Right renal cortex interstitium (tissue), 3 donors: ENCODE measurements at regions not wholly inside any gene's neighbourhood (a gene's known extent, or its start where the extent isn't known, plus 50 kb on each side); places are given as distances from the start of the nearest gene placed in this dataset.

Source experiments
- DNase-seq, 3 donors: peaks; one replicate each; pipeline ENCODE4 v3.0.0-alpha.2; 2013; ENCODE audit warnings: low read depth in 3 of 3, low spot score in 2 of 3

GRCh38 chr3:152095472-152095871 lies 173.3 kb upstream of the MBNL1 start:
- no peak for DNase-seq

DNA sequence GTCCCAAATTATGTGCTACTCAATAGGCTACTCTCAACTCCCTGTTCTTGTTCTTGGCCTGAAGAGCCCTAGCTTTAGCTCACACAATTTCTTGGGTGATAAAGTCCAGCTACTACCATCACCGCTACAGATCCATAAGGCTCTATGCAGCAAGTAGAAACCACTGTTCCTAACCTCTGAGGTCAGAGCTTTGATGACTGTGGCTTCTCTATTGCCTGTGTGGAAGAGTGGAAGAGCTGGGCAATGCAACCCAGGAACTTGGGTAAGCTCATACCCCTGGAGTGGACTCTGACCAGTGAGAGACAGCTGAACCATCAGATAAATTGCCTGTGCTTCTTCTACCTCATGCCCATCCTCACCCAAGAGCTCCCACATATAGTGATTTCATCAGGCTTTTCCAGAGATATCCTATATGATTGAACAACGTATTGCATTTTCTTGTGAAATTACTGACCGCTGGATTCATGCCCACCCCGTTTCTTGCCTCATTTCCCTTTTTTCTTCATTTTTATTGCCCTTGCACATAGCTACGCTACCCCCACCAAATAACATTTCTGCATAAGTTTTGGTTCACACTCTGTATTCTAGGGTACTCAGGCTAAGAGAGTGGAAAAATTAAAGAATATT lies 172.3 kb upstream of the MBNL1 start:
- DNase-seq = no peak

DNA sequence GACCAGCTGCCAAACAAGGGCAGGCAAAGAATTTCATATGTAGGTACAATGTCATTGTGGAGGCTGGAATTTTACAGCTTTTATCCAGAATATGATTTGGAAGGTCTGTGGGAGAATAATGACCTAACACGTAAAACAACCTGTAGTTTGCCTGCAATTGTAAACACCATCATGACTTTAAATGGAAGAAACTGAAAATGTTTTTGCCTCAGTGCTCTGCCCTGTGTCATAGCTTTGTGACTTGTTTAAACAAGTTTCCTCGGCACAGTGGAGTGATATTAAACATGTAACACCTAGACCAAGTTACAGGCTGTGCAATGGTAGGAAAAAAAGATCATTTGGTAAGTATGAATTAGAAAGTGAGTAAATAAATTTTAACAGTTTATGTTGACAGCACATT lies 171.6 kb upstream of the MBNL1 start:
- no peak for DNase-seq

DNA sequence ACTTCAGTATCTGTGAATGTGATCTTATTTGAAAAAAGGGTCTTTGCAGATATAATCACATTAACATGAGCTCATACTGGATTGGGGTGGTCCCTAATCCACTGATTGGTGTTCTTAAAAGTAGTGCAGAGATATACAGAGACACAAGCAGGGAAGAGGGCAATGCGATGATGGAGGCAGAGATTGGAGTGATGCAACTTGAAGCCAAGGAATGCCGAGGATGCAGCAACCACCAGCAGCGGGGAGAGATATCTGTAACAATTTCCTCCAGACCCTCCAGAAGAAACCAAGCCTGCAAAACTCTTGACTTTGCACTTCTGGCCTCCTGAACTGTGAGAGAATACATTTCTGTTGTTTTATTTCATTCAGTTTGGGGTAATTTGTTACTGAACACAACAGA lies 171.0 kb upstream of the MBNL1 start:
- DNase-seq = no peak

DNA sequence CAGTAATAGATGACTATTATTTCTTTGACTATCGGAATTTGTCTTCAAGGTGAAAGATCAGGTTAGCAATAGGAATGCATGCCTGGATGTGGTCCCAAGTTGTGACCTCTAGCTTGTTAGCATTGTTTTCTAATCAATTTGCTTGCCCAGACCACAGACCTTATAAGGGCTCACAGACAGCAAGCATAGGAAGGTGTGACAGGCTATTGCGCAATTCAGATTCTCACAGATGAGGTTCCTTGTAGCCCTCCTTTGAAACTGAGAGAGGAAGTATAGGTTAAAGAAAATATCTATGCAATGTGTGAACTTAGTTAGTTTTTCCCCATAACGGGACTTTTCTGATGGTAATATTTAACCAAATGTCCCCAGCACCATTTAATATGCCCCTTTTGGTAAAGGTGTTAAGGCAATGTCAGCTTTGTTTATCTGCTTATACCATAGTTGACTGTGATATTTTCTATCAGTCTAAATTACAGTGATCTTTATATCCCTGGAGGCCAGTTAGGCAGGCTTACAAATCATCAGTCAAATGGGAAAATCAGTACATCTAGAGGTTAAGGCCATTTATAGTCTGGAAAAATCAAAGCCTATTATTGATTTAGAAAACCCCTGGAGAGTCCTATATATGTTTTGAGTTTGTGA lies 168.1 kb upstream of the MBNL1 start:
- no peak for DNase-seq

GRCh38 chr3:152102410-152102809 lies 166.3 kb upstream of the MBNL1 start:
- no peak for DNase-seq

DNA sequence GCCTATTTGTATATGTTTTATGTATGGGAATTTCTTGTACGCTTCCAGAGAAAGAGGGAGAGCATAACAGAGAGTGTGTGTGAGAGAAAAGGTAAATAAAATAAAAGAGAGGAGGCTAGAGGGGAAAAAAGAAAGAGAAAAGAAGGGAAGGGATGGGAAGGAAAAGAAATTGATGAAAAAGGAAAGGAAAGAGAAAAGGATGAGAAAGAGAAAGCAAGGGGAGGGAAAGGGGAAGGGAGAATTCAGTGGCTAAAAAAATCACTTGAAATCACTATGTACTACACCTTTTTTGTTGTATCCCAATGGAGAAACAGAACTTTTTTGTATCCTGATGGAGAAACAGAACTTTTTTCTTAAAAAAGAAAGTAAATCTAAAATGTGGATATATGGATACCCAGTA lies 165.5 kb upstream of the MBNL1 start:
- DNase-seq = no peak

- no peak for DNase-seq
Measured at GRCh38 chr3:152104847-152105415, 163.8 kb upstream of the MBNL1 start.

DNA sequence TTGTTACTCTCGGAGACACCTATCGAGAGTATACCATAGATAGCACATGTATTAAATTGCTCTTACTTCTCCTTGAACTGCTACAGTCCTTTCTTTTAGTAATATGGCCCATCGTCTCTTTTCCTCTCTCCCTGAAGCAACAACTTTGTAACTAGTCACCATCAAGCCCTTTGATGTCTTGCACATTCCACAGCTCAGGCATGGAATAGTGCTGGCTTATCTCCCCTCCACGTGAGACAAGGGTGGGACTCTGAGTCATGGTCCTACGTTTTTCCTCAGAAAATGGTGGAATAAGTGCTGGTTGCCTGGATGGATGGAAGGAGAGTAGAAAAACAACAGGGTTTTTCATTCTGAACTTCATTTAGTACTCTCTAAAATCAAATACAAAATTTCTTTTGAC lies 163.3 kb upstream of the MBNL1 start:
- DNase-seq = no peak

GRCh38 chr3:152109038-152109437 lies 159.7 kb upstream of the MBNL1 start:
- no peak for DNase-seq

GRCh38 chr3:152113413-152113812 lies 155.3 kb upstream of the MBNL1 start:
- no peak for DNase-seq

- no peak for DNase-seq
Measured at GRCh38 chr3:152113992-152114651, 154.6 kb upstream of the MBNL1 start.

GRCh38 chr3:152120601-152121269 lies 148.0 kb upstream of the MBNL1 start:
- no peak for DNase-seq

- DNase-seq = no peak
Measured at GRCh38 chr3:152121270-152121636, 147.5 kb upstream of the MBNL1 start.

DNA sequence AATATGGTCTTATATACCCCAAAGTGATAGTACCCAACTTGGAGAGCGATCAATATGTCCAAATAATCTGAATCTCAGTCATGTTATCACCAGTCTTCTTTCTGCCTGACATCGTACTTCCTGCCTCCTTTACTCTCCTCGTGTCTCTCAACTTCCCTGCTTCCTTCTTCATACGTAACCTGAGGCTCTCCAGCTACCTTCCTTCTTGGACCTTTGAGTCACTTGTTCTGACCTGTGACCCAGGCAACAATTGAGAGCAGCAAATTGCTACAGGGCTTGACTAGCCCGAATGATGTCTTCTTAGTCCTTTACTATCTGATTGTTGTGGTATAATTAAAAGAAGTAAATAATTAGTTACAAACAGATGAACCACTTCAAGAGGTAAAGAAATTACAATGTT lies 145.9 kb upstream of the MBNL1 start:
- no peak for DNase-seq

- DNase-seq = no peak
Measured at GRCh38 chr3:152123457-152123856, 145.3 kb upstream of the MBNL1 start.

GRCh38 chr3:152126260-152126659 lies 142.5 kb upstream of the MBNL1 start:
- no peak for DNase-seq

DNA sequence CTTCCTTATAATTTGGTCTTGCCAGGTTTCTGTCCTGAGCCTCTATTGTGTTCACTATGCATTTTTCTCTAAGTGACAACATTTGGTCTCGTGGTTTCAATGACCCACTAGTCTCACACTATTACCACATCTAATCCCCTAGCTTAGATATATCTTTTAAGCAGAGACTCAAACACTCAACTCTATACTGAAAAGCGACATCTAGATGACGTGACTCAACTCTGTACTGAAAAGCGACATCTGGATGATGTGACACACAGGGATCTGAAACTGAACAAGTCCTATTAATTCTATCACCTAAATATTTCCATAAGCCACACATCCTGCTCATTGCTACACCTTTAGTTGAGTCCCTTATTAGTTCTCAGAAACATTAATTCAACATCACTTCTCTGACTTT lies 141.7 kb upstream of the MBNL1 start:
- DNase-seq = no peak

GRCh38 chr3:152128356-152128755 lies 140.4 kb upstream of the MBNL1 start:
- no peak for DNase-seq

- no peak for DNase-seq
Measured at GRCh38 chr3:152139651-152140050, 129.1 kb upstream of the MBNL1 start.

DNA sequence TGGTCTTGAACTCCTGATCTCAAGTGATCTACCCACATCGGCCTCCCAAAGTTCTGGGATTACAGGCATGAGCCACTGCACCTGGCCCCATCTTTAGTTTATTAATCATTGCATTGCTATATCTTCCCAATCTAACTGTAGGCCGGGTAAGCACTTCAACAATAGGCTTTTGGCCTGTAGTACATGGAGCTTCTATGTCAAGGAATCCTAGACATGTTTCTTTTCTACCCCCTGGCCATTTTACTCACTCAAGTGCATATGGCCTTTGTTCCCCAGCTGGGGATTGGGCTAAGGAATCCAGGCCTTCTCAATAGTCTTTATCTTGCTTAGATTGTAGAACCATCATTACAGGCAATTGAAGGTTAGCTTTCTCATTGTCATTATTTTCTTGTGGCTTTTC lies 122.3 kb upstream of the MBNL1 start:
- no peak for DNase-seq

DNA sequence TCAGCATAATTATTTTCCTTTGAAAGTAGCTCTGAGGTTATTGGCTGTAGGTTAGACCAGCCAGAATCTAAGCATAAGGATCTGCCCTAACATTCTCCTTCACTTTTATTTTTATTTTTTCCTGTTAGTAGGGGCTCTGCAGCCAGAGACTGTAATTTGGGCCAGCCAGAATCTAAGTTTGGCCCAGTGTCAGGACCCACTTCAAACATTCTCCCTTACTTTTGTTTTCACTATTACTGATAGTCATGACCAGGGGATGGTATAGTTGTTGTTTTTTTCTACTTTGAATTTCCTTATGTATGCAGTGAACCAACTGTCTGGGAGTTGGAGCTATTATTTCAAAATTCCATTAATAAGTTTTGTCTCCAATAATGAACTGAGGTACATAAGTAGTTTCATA lies 121.0 kb upstream of the MBNL1 start:
- DNase-seq = no peak
